ENCODE measurements at regions not wholly inside any gene's neighbourhood (a gene's known extent, or its start where the extent isn't known, plus 50 kb on each side); places are given as distances from the start of the nearest gene placed in this dataset.
A peak's percentile ranks its signal among the peaks of the same experiment; 100 is the strongest.

- no peak for FAIRE-seq
- DNase-seq (ENCODE audit: insufficient read length, low spot score), result no peak
- no peak for TF ChIP-seq CTCF (IDR thresholded peaks at IDR 0.05; ENCODE audit: insufficient read depth, missing control alignments)
Measured at GRCh38 chr12:59181196-59181777, 261.0 kb upstream of the LRIG3 start.

GRCh38 chr12:59179231-59179630, 258.9 kb upstream of the LRIG3 start:
- no peak for TF ChIP-seq CTCF (IDR thresholded peaks at IDR 0.05; ENCODE audit: insufficient read depth, missing control alignments)
- no peak for FAIRE-seq
- no peak for DNase-seq (ENCODE audit: insufficient read length, low spot score)

GRCh38 chr12:59173695-59174094, 253.4 kb upstream of the LRIG3 start:
- no peak for DNase-seq (ENCODE audit: insufficient read length, low spot score)
- FAIRE-seq, result no peak
- TF ChIP-seq CTCF (IDR thresholded peaks at IDR 0.05; ENCODE audit: insufficient read depth, missing control alignments), result peak; percentile 8

GRCh38 chr12:59168647-59169046, 248.3 kb upstream of the LRIG3 start:
- no peak for DNase-seq (ENCODE audit: insufficient read length, low spot score)
- no peak for FAIRE-seq

GRCh38 chr12:59166457-59166856, 246.2 kb upstream of the LRIG3 start:
- DNase-seq (ENCODE audit: insufficient read length, low spot score), result no peak
- no peak for TF ChIP-seq CTCF (IDR thresholded peaks at IDR 0.05; ENCODE audit: insufficient read depth, missing control alignments)
- no peak for FAIRE-seq

More at GRCh38 chr12:59168647-59169046, 248.3 kb upstream of the LRIG3 start:
- no peak for TF ChIP-seq CTCF (IDR thresholded peaks at IDR 0.05; ENCODE audit: insufficient read depth, missing control alignments)

GRCh38 chr12:59164991-59165718, 244.9 kb upstream of the LRIG3 start:
- FAIRE-seq, result no peak
- TF ChIP-seq CTCF (IDR thresholded peaks at IDR 0.05; ENCODE audit: insufficient read depth, missing control alignments), result peak; percentile 55
- no peak for DNase-seq (ENCODE audit: insufficient read length, low spot score)

- no peak for FAIRE-seq
- no peak for TF ChIP-seq CTCF (IDR thresholded peaks at IDR 0.05; ENCODE audit: insufficient read depth, missing control alignments)
- no peak for DNase-seq (ENCODE audit: insufficient read length, low spot score)
Measured at GRCh38 chr12:59164226-59164625, 243.9 kb upstream of the LRIG3 start.
